Lung (tissue), 11 donors: ENCODE measurements at regions not wholly inside any gene's neighbourhood (a gene's known extent, or its start where the extent isn't known, plus 50 kb on each side); places are given as distances from the start of the nearest gene placed in this dataset.

Source experiments
- ATAC-seq: fragments of 200-7000 bp; cut with Tn5 transposase; one replicate; pipeline ENCODE4 v1.9.1; 2020; ENCODE audit warnings: moderate number of reproducible peaks; ENCODE audit not compliant: insufficient read depth, low FRiP score
- DNase-seq, 3 donors: peaks; one replicate each; pipeline ENCODE4 v3.0.0-alpha.2; 2013 to 2017
- H3K27ac ChIP-seq, 2 donors: one replicate each; pipeline ENCODE4 v1.5.1; 2013; ENCODE audit warnings: mild to moderate bottlenecking in 2 of 2, moderate library complexity in 2 of 2, control low read depth in 1 of 2, inconsistent platforms in 1 of 2, low read depth in 1 of 2, low read length in 1 of 2
- H3K27me3 ChIP-seq, 3 donors: one replicate each; pipeline ENCODE4 v1.5.1; 2013; ENCODE audit warnings: low read length in 2 of 3; ENCODE audit not compliant: control insufficient read depth in 3 of 3, insufficient read depth in 3 of 3
- H3K36me3 ChIP-seq, 4 donors: one replicate each; pipeline ENCODE4 v1.5.1; 2013; ENCODE audit warnings: low read length in 4 of 4, mild to moderate bottlenecking in 1 of 4, moderate library complexity in 1 of 4; ENCODE audit not compliant: control insufficient read depth in 4 of 4, insufficient read depth in 4 of 4
- H3K4me1 ChIP-seq, 5 donors: one replicate each; pipeline ENCODE4 v1.5.1; 2013; ENCODE audit warnings: low read length in 5 of 5, mild to moderate bottlenecking in 2 of 5, moderate library complexity in 1 of 5; ENCODE audit not compliant: control insufficient read depth in 5 of 5, insufficient read depth in 5 of 5
- H3K4me3 ChIP-seq: one replicate; pipeline ENCODE4 v1.5.1; 2013; ENCODE audit warnings: mild to moderate bottlenecking, control low read depth, moderate library complexity
- H3K9ac ChIP-seq, 2 donors: one replicate each; pipeline ENCODE4 v1.5.1; 2013; ENCODE audit warnings: low read length in 2 of 2, control low read depth in 1 of 2; ENCODE audit not compliant: insufficient read depth in 1 of 2
- H3K9me3 ChIP-seq, 4 donors: one replicate each; pipeline ENCODE4 v1.5.1; 2013; ENCODE audit warnings: low read length in 3 of 4, mild to moderate bottlenecking in 1 of 4, moderate library complexity in 1 of 4; ENCODE audit not compliant: control insufficient read depth in 4 of 4, insufficient read depth in 3 of 4
- CTCF ChIP-seq: IDR thresholded peaks from 2 replicates; pipeline ENCODE4 v1.5.1; 2012; ENCODE audit warnings: mild to moderate bottlenecking; ENCODE audit errors: control extremely low read depth, extremely low read depth
- WGBS, 2 donors: extraction: QIAGEN DNeasy Blood & Tissue Kit; methylation state at CpG; one replicate each; pipeline ENCODE4 v1.1.7; 2013; 5-methylcytosine and 5-hydroxymethylcytosine counted together
- donor health status: control.
- donor health status: control.
- donor health status: Bipolar disorder and iron deficiency.
- donor health status: healthy.
- donor health status: DM: yes; HTN: yes; CAD: no.

GRCh38 chr13:59299584-59299983, 864.1 kb downstream of the DIAPH3 start:
- DNase-seq (no peak), ATAC-seq (no peak)
- 59 to 85% methylated on average over 1 of the region's 1 CpG for WGBS, 2 donors
- Histone ChIP-seq H3K27me3 (no peaks in the 10 kb centered on the region), H3K4me3 (no peak overlapping the region), H3K27ac (no peak overlapping the region), H3K9ac (no peak overlapping the region), H3K36me3 (no peaks in the 10 kb centered on the region), H3K4me1 (no peaks in the 10 kb centered on the region), H3K9me3 (no peaks in the 10 kb centered on the region)
- TF ChIP-seq CTCF: no peak

- WGBS, 2 donors: 81 to 91% methylated on average over 9 of the region's 9 CpGs
- no peak for TF ChIP-seq CTCF
- no peak for ATAC-seq
- Histone ChIP-seq H3K9me3 (no peaks in the 10 kb centered on the region), H3K4me1 (no peaks in the 10 kb centered on the region), H3K27me3 (no peaks in the 10 kb centered on the region), H3K4me3 (no peak overlapping the region), H3K9ac (no peak overlapping the region), H3K36me3 (no peaks in the 10 kb centered on the region), H3K27ac (no peak overlapping the region)
- no peak for DNase-seq
Measured at GRCh38 chr13:59300355-59301173, 863.2 kb downstream of the DIAPH3 start.

GRCh38 chr13:59301174-59301567, 862.6 kb downstream of the DIAPH3 start:
- H3K36me3 ChIP-seq: no peaks in the 10 kb centered on the region
- no peak overlapping the region for H3K9ac ChIP-seq
- TF ChIP-seq CTCF: no peak
- H3K9me3 ChIP-seq: no peaks in the 10 kb centered on the region
- WGBS, 2 donors: 67 to 75% methylated on average over 2 of the region's 2 CpGs
- no peaks in the 10 kb centered on the region for H3K4me1 ChIP-seq
- no peak for ATAC-seq
- no peak overlapping the region for H3K4me3 ChIP-seq
- H3K27me3 ChIP-seq: no peaks in the 10 kb centered on the region
- H3K27ac ChIP-seq: no peak overlapping the region
- no peak for DNase-seq

GRCh38 chr13:59303433-59303832, 860.3 kb downstream of the DIAPH3 start:
- Histone ChIP-seq H3K9me3 (no peaks in the 10 kb centered on the region), H3K36me3 (no peaks in the 10 kb centered on the region), H3K27ac (no peak overlapping the region), H3K27me3 (no peaks in the 10 kb centered on the region), H3K9ac (no peak overlapping the region), H3K4me3 (no peak overlapping the region), H3K4me1 (no peaks in the 10 kb centered on the region)
- DNase-seq: no peak
- ATAC-seq: no peak
- no peak for TF ChIP-seq CTCF
